ENCODE measurements at regions not wholly inside any gene's neighbourhood (a gene's known extent, or its start where the extent isn't known, plus 50 kb on each side); places are given as distances from the start of the nearest gene placed in this dataset.

DNA sequence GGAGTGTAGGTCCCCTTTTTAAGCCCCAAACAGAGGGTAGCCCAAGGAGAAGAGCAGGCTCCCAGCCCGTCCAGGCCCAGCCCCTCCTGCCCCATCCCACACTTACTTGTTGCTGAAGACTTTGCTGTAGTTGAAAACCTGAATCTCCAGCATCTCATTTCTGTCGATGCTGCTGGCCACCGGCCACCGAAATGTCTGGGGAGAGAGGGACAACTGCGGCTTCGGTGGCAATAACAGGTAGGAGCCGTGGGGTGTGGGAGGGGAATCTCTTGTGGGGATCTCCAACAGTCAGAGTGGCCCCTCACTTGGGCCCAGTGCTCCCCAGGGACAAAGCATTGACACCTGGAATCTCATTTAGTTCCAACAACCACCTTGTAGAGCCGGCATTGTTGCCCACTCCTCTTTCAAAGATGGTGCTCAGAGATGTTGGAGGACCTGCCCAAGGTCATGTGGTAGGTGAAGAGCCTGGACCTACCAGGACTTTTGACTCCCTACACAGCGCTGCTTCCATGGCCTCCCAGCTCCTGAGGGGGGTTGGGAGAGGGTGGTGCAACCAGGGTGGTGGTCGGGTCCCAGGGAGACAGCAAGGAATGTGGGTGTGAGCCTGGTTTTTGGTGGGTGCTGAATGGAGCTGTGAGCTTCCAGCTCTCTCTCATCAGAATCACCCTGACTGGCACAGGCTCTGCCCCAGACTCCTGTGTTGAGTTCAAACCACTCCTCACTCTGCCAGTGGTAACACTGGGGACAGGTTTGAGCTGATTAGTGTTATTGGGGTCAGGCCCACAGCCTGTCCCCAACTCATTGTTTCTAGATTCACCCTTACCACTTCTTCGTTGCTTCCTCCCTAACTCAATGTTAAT, 50.0 kb upstream of the OTOF start:
- intact Hi-C loops (cut with DNase I), result no loop called here
- H3K4me1 ChIP-seq (ENCODE audit: insufficient read depth), result no peaks in the 10 kb centered on the region
- H3K9me3 ChIP-seq, result no peaks in the 10 kb centered on the region
- H3K4me3 ChIP-seq, result no peak overlapping the region
- peak in 1 of 5 donors; percentile 8 for DNase-seq
- WGBS, 3 donors, result 86 to 91% (median 90%) methylated on average over 11 of the region's 11 CpGs
- no peak overlapping the region for H3K27ac ChIP-seq
- no peaks in the 10 kb centered on the region for H3K27me3 ChIP-seq
- no peak for TF ChIP-seq EP300 (IDR thresholded peaks at IDR 0.05)
- TF ChIP-seq POLR2A (IDR thresholded peaks at IDR 0.05), result no peak
- TF ChIP-seq, protein P1, sequence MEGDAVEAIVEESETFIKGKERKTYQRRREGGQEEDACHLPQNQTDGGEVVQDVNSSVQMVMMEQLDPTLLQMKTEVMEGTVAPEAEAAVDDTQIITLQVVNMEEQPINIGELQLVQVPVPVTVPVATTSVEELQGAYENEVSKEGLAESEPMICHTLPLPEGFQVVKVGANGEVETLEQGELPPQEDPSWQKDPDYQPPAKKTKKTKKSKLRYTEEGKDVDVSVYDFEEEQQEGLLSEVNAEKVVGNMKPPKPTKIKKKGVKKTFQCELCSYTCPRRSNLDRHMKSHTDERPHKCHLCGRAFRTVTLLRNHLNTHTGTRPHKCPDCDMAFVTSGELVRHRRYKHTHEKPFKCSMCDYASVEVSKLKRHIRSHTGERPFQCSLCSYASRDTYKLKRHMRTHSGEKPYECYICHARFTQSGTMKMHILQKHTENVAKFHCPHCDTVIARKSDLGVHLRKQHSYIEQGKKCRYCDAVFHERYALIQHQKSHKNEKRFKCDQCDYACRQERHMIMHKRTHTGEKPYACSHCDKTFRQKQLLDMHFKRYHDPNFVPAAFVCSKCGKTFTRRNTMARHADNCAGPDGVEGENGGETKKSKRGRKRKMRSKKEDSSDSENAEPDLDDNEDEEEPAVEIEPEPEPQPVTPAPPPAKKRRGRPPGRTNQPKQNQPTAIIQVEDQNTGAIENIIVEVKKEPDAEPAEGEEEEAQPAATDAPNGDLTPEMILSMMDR (IDR thresholded peaks at IDR 0.05), result no peak
- no peaks in the 10 kb centered on the region for H3K36me3 ChIP-seq

Data from ovary (tissue), 7 donors.